Gastroesophageal sphincter (tissue), 3 donors: ENCODE measurements at regions not wholly inside any gene's neighbourhood (a gene's known extent, or its start where the extent isn't known, plus 50 kb on each side); places are given as distances from the start of the nearest gene placed in this dataset.

Experiments used
- EP300 ChIP-seq: sonication (generic); formaldehyde crosslinking; IDR thresholded peaks from one replicate; pipeline ENCODE4 v1.6.1; 2017; ENCODE audit warnings: antibody characterized with exemption, mild to moderate bottlenecking
- POLR2A ChIP-seq, 2 donors: fragments of 450-650 bp; IDR thresholded peaks; one replicate each; pipeline ENCODE4 v1.6.1; 2017; ENCODE audit warnings: antibody characterized with exemption in 2 of 2, mild to moderate bottlenecking in 2 of 2, moderate library complexity in 1 of 2
- POLR2AphosphoS5 ChIP-seq: sonication (generic); formaldehyde crosslinking; IDR thresholded peaks from one replicate; pipeline ENCODE4 v1.6.1; 2017; ENCODE audit warnings: antibody characterized with exemption
- TF ChIP-seq, protein P1 (sequence below), 4 experiments: fragments of 200-600 bp in 2 of 4; fragments of 450-650 bp in 2 of 4; sonication (generic) in 1 of 4; IDR thresholded peaks; one replicate each; pipeline ENCODE4 v1.5.1; 2017 to 2019; ENCODE audit warnings: antibody characterized with exemption in 4 of 4, mild to moderate bottlenecking in 2 of 4, moderate library complexity in 2 of 4

DNA sequence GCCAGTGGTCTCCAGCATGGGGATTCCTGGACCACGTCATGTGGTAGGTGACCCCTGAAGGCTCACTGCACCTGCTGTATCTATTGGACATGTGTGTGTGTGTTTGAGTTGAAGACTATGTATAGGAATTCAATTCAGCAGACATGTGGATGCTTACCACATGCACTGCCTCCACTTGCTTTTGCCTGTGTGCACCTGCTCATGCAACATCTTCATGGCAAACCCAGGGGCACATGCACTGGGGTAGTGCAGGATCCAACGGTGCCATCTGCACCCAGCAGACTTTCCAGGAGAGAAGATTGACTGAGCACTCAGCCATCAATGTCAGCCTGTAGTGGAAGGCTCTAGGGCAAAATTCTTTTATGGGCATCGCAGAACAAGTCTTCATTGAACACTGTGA, 299.4 kb downstream of the CDH26 start:
- TF ChIP-seq, protein P1, sequence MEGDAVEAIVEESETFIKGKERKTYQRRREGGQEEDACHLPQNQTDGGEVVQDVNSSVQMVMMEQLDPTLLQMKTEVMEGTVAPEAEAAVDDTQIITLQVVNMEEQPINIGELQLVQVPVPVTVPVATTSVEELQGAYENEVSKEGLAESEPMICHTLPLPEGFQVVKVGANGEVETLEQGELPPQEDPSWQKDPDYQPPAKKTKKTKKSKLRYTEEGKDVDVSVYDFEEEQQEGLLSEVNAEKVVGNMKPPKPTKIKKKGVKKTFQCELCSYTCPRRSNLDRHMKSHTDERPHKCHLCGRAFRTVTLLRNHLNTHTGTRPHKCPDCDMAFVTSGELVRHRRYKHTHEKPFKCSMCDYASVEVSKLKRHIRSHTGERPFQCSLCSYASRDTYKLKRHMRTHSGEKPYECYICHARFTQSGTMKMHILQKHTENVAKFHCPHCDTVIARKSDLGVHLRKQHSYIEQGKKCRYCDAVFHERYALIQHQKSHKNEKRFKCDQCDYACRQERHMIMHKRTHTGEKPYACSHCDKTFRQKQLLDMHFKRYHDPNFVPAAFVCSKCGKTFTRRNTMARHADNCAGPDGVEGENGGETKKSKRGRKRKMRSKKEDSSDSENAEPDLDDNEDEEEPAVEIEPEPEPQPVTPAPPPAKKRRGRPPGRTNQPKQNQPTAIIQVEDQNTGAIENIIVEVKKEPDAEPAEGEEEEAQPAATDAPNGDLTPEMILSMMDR (IDR thresholded peaks at IDR 0.05): no peak
- TF ChIP-seq POLR2A (IDR thresholded peaks at IDR 0.05) (no peak), EP300 (no peak), POLR2AphosphoS5 (no peak)
